Sciatic nerve (tissue), 2 donors: ENCODE measurements at regions not wholly inside any gene's neighbourhood (a gene's known extent, or its start where the extent isn't known, plus 50 kb on each side); places are given as distances from the start of the nearest gene placed in this dataset.

ENCODE experiments used
- ATAC-seq: fragments of 200-7000 bp; cut with Tn5 transposase; one replicate; pipeline ENCODE4 v1.9.1; 2020; ENCODE audit warnings: mild to moderate bottlenecking, moderate library complexity
- DNase-seq: peaks from one replicate; pipeline ENCODE4 v3.0.0-alpha.2; 2020; ENCODE audit warnings: low spot score
- intact Hi-C: fragments of 100-400 bp; cut with DNase I; formaldehyde crosslinking; loops from one replicate; pipeline ENCODE4 v1.14.2; 2022
- donor health status: DM: no; HTN: no; CAD: no.
- donor health status: DM: no; HTN: no; CAD: no.

GRCh38 chr10:111739874-111740139 is 443.8 kb downstream of the GPAM start:
- no peak for ATAC-seq
- intact Hi-C loops, result no loop called here
- no peak for DNase-seq

GRCh38 chr10:111745982-111746381 is 437.6 kb downstream of the GPAM start:
- intact Hi-C loops, result no loop called here
- ATAC-seq, result no peak
- DNase-seq, result no peak

GRCh38 chr10:111747751-111748150 is 435.8 kb downstream of the GPAM start:
- ATAC-seq, result no peak
- DNase-seq, result no peak

GRCh38 chr10:111748184-111748583 is 435.4 kb downstream of the GPAM start:
- DNase-seq (no peak), ATAC-seq (no peak)
- intact Hi-C loops, result no loop called here

More at GRCh38 chr10:111747751-111748150, 435.8 kb downstream of the GPAM start:
- intact Hi-C loops, result no loop called here

GRCh38 chr10:111750165-111750849 is 433.3 kb downstream of the GPAM start:
- DNase-seq (no peak), ATAC-seq (no peak)
- intact Hi-C loops, result no loop called here

- intact Hi-C loops, result no loop called here
- ATAC-seq (peak; percentile 79), DNase-seq (peak; percentile 64)
These were observed 427.1 kb downstream of the GPAM start for GRCh38 chr10:111756217-111757061.

- intact Hi-C loops, result no loop called here
- DNase-seq (no peak), ATAC-seq (no peak)
These were observed 425.0 kb downstream of the GPAM start for GRCh38 chr10:111758593-111758992.

GRCh38 chr10:111762114-111762513 is 421.5 kb downstream of the GPAM start:
- intact Hi-C loops, result no loop called here
- DNase-seq (no peak), ATAC-seq (no peak)

- intact Hi-C loops, result no loop called here
- ATAC-seq (no peak), DNase-seq (no peak)
These were observed 418.3 kb downstream of the GPAM start for GRCh38 chr10:111765216-111765615.

- ATAC-seq (no peak), DNase-seq (no peak)
- intact Hi-C loops, result no loop called here
These were observed 417.1 kb downstream of the GPAM start for GRCh38 chr10:111766464-111766863.

GRCh38 chr10:111767661-111768060 is 415.9 kb downstream of the GPAM start:
- DNase-seq (no peak), ATAC-seq (no peak)
- intact Hi-C loops, result no loop called here

GRCh38 chr10:111773950-111774349 is 409.6 kb downstream of the GPAM start:
- no peak for DNase-seq
- intact Hi-C loops, result no loop called here
- no peak for ATAC-seq

- DNase-seq (no peak), ATAC-seq (no peak)
- intact Hi-C loops, result no loop called here
These were observed 409.1 kb downstream of the GPAM start for GRCh38 chr10:111774486-111774885.

- no peak for ATAC-seq
- intact Hi-C loops, result no loop called here
- DNase-seq, result no peak
These were observed 399.1 kb downstream of the GPAM start for GRCh38 chr10:111784436-111784835.

- DNase-seq (no peak), ATAC-seq (no peak)
- intact Hi-C loops, result no loop called here
These were observed 398.6 kb downstream of the GPAM start for GRCh38 chr10:111784946-111785465.

GRCh38 chr10:111785921-111786320 is 397.6 kb downstream of the GPAM start:
- DNase-seq (no peak), ATAC-seq (no peak)
- intact Hi-C loops, result no loop called here

- DNase-seq, result no peak
- intact Hi-C loops, result no loop called here
- ATAC-seq, result no peak
These were observed 393.7 kb downstream of the GPAM start for GRCh38 chr10:111789821-111790220.

- intact Hi-C loops, result no loop called here
- DNase-seq, result no peak
These were observed 381.7 kb downstream of the GPAM start for GRCh38 chr10:111801841-111802240.

GRCh38 chr10:111804781-111805180 is 378.8 kb downstream of the GPAM start:
- intact Hi-C loops, result no loop called here
- ATAC-seq (no peak), DNase-seq (no peak)

More at GRCh38 chr10:111801841-111802240, 381.7 kb downstream of the GPAM start:
- no peak for ATAC-seq

GRCh38 chr10:111811517-111811916 is 372.0 kb downstream of the GPAM start:
- ATAC-seq (no peak), DNase-seq (no peak)
- intact Hi-C loops, result no loop called here
